ELF-1 (cell line): ENCODE measurements at regions not wholly inside any gene's neighbourhood (a gene's known extent, or its start where the extent isn't known, plus 50 kb on each side); places are given as distances from the start of the nearest gene placed in this dataset.
"Not testable (repeated sequence)": the region's sequence is repeated elsewhere in the genome, so short reads cannot be mapped to it uniquely, and the experiment has no call there.

Experiments
- DNase-seq: peaks from one replicate; pipeline ENCODE4 v3.0.0-alpha.2; 2016; ENCODE audit warnings: low read depth, low spot score

GRCh38 chr9:85880507-85880906 lies 60.4 kb upstream of the NAA35 start:
- DNase-seq, result not testable (repeated sequence)

GRCh38 chr9:85884256-85884655 lies 56.7 kb upstream of the NAA35 start:
- no peak for DNase-seq

GRCh38 chr9:85890962-85891361 lies 50.0 kb upstream of the NAA35 start:
- no peak for DNase-seq
